ENCODE measurements at regions not wholly inside any gene's neighbourhood (a gene's known extent, or its start where the extent isn't known, plus 50 kb on each side); places are given as distances from the start of the nearest gene placed in this dataset.

GRCh38 chr18:44558767-44559166 is 121.9 kb upstream of the SETBP1 start:
- TF ChIP-seq POLR2AphosphoS5 (IDR thresholded peaks at IDR 0.05; ENCODE audit: borderline replicate concordance, low read depth, low read length) (no peak), EZH2 (IDR thresholded peaks at IDR 0.05) (no peak)

All from SK-N-MC (cell line).